WTC11 (cell line): ENCODE measurements at regions not wholly inside any gene's neighbourhood (a gene's known extent, or its start where the extent isn't known, plus 50 kb on each side); places are given as distances from the start of the nearest gene placed in this dataset.

ENCODE experiments used
- ATAC-seq: fragments of 200-7000 bp; cut with Tn5 transposase; 2 replicates; pipeline ENCODE4 v1.10.0; 2021; ENCODE audit warnings: mild to moderate bottlenecking, moderate library complexity
- CTCF ChIA-PET: fragments of 300-600 bp; sonication (Branson Sonifier 250); formaldehyde crosslinking; loops from one replicate; lab custom pipeline; 2021; ENCODE audit warnings: antibody characterized with exemption; lab: Charles Lee
- POLR2A ChIA-PET: fragments of 350-600 bp; sonication (Branson Sonifier 250); formaldehyde crosslinking; loops from one replicate; lab custom pipeline; 2021; ENCODE audit warnings: antibody characterized with exemption; lab: Charles Lee
- DNase-seq: peaks from one replicate; pipeline ENCODE4 v3.0.0; 2021; ENCODE audit warnings: low spot score
- H3K27ac Mint-ChIP-seq: 2 replicates; pipeline ENCODE4 v1.8.0; 2021; ENCODE audit warnings: mixed read lengths
- H3K27me3 Mint-ChIP-seq: 2 replicates; pipeline ENCODE4 v1.8.0; 2021; ENCODE audit warnings: low read depth, mild to moderate bottlenecking, moderate library complexity, mixed read lengths
- H3K36me3 Mint-ChIP-seq: 2 replicates; pipeline ENCODE4 v1.8.0; 2021; ENCODE audit warnings: mixed read lengths
- H3K4me1 Mint-ChIP-seq: 2 replicates; pipeline ENCODE4 v1.8.0; 2022; ENCODE audit warnings: mixed read lengths
- H3K4me3 Mint-ChIP-seq: 2 replicates; pipeline ENCODE4 v1.8.0; 2021; ENCODE audit warnings: mild to moderate bottlenecking, moderate library complexity, mixed read lengths
- H3K9me3 Mint-ChIP-seq: 2 replicates; pipeline ENCODE4 v1.8.0; 2021; ENCODE audit warnings: mixed read lengths
- ETV6 ChIP-seq: sonication (generic); formaldehyde crosslinking; IDR thresholded peaks from 2 replicates; pipeline ENCODE4 v1.8.1; 2022; ENCODE audit warnings: mild to moderate bottlenecking, missing genetic modification reagents
- JUN ChIP-seq: sonication (generic); formaldehyde crosslinking; IDR thresholded peaks from 2 replicates; pipeline ENCODE4 v1.8.0; 2023; ENCODE audit warnings: mild to moderate bottlenecking, missing genetic modification reagents
- KAT7 ChIP-seq: sonication (generic); formaldehyde crosslinking; IDR thresholded peaks from 2 replicates; pipeline ENCODE4 v1.8.1; 2023; ENCODE audit warnings: missing genetic modification reagents, mild to moderate bottlenecking, borderline replicate concordance
- NFE2L1 ChIP-seq: sonication (generic); formaldehyde crosslinking; IDR thresholded peaks from 2 replicates; pipeline ENCODE4 v1.8.1; 2023; ENCODE audit warnings: missing genetic modification reagents
- NR1H2 ChIP-seq: sonication (generic); formaldehyde crosslinking; IDR thresholded peaks from 2 replicates; pipeline ENCODE4 v1.9.0; 2021; ENCODE audit warnings: mild to moderate bottlenecking, moderate library complexity, missing genetic modification reagents
- NR2C2 ChIP-seq: sonication (generic); formaldehyde crosslinking; IDR thresholded peaks from 2 replicates; pipeline ENCODE4 v1.8.0; 2022; ENCODE audit warnings: mild to moderate bottlenecking, missing genetic modification reagents
- PREB ChIP-seq: sonication (generic); formaldehyde crosslinking; IDR thresholded peaks from 2 replicates; pipeline ENCODE4 v1.8.1; 2022; ENCODE audit warnings: mild to moderate bottlenecking, missing genetic modification reagents, moderate library complexity, borderline replicate concordance
- PRRX2 ChIP-seq: fragments of 250-450 bp; sonication (Bioruptor Pico); IDR thresholded peaks from 2 replicates; pipeline ENCODE4 v1.8.0; 2021; ENCODE audit warnings: mild to moderate bottlenecking
- RELA ChIP-seq: sonication (generic); formaldehyde crosslinking; IDR thresholded peaks from 2 replicates; pipeline ENCODE4 v1.8.1; 2022; ENCODE audit warnings: missing genetic modification reagents, mild to moderate bottlenecking, borderline replicate concordance
- ZNF281 ChIP-seq: sonication (generic); formaldehyde crosslinking; IDR thresholded peaks from 2 replicates; pipeline ENCODE4 v1.8.0; 2023; ENCODE audit warnings: mild to moderate bottlenecking, missing genetic modification reagents
- TF ChIP-seq, protein P1 (sequence below): sonication (generic); formaldehyde crosslinking; IDR thresholded peaks from 2 replicates; pipeline ENCODE4 v1.8.1; 2022; ENCODE audit warnings: missing genetic modification reagents, borderline replicate concordance
- TF ChIP-seq, protein P2 (sequence below): sonication (generic); formaldehyde crosslinking; IDR thresholded peaks from 2 replicates; pipeline ENCODE4 v1.8.1; 2023; ENCODE audit warnings: mild to moderate bottlenecking, missing genetic modification reagents
- TF ChIP-seq, protein P3 (sequence below): sonication (generic); formaldehyde crosslinking; IDR thresholded peaks from 2 replicates; pipeline ENCODE4 v1.8.0; 2022; ENCODE audit warnings: missing genetic modification reagents

- Mint-ChIP-seq H3K9me3 (peaks cover 9% of the 10 kb centered on the region), H3K4me3 (no peak overlapping the region), H3K27ac (no peak overlapping the region), H3K36me3 (no peaks in the 10 kb centered on the region), H3K27me3 (no peaks in the 10 kb centered on the region), H3K4me1 (no peaks in the 10 kb centered on the region; the same call in 1 of the 2 replicates)
- DNase-seq (no peak), ATAC-seq (no peak)
- ChIA-PET POLR2A (no interaction called here), CTCF (no interaction called here)
- TF ChIP-seq NR1H2 (CRISPR knock-in tag) (no peak), ETV6 (CRISPR knock-in tag) (no peak), ZNF281 (CRISPR knock-in tag) (no peak), JUN (CRISPR knock-in tag) (no peak), PREB (CRISPR knock-in tag) (no peak), RELA (CRISPR knock-in tag) (no peak), KAT7 (no peak), NFE2L1 (CRISPR knock-in tag) (no peak), NR2C2 (CRISPR knock-in tag) (no peak), PRRX2 (no peak)
- TF ChIP-seq, protein P1, sequence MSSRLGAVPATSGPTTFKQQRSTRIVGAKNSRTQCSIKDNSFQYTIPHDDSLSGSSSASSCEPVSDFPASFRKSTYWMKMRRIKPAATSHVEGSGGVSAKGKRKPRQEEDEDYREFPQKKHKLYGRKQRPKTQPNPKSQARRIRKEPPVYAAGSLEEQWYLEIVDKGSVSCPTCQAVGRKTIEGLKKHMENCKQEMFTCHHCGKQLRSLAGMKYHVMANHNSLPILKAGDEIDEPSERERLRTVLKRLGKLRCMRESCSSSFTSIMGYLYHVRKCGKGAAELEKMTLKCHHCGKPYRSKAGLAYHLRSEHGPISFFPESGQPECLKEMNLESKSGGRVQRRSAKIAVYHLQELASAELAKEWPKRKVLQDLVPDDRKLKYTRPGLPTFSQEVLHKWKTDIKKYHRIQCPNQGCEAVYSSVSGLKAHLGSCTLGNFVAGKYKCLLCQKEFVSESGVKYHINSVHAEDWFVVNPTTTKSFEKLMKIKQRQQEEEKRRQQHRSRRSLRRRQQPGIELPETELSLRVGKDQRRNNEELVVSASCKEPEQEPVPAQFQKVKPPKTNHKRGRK (CRISPR knock-in tag), result no peak
- TF ChIP-seq, protein P2, sequence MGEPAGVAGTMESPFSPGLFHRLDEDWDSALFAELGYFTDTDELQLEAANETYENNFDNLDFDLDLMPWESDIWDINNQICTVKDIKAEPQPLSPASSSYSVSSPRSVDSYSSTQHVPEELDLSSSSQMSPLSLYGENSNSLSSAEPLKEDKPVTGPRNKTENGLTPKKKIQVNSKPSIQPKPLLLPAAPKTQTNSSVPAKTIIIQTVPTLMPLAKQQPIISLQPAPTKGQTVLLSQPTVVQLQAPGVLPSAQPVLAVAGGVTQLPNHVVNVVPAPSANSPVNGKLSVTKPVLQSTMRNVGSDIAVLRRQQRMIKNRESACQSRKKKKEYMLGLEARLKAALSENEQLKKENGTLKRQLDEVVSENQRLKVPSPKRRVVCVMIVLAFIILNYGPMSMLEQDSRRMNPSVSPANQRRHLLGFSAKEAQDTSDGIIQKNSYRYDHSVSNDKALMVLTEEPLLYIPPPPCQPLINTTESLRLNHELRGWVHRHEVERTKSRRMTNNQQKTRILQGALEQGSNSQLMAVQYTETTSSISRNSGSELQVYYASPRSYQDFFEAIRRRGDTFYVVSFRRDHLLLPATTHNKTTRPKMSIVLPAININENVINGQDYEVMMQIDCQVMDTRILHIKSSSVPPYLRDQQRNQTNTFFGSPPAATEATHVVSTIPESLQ (CRISPR knock-in tag), result no peak
- TF ChIP-seq, protein P3, sequence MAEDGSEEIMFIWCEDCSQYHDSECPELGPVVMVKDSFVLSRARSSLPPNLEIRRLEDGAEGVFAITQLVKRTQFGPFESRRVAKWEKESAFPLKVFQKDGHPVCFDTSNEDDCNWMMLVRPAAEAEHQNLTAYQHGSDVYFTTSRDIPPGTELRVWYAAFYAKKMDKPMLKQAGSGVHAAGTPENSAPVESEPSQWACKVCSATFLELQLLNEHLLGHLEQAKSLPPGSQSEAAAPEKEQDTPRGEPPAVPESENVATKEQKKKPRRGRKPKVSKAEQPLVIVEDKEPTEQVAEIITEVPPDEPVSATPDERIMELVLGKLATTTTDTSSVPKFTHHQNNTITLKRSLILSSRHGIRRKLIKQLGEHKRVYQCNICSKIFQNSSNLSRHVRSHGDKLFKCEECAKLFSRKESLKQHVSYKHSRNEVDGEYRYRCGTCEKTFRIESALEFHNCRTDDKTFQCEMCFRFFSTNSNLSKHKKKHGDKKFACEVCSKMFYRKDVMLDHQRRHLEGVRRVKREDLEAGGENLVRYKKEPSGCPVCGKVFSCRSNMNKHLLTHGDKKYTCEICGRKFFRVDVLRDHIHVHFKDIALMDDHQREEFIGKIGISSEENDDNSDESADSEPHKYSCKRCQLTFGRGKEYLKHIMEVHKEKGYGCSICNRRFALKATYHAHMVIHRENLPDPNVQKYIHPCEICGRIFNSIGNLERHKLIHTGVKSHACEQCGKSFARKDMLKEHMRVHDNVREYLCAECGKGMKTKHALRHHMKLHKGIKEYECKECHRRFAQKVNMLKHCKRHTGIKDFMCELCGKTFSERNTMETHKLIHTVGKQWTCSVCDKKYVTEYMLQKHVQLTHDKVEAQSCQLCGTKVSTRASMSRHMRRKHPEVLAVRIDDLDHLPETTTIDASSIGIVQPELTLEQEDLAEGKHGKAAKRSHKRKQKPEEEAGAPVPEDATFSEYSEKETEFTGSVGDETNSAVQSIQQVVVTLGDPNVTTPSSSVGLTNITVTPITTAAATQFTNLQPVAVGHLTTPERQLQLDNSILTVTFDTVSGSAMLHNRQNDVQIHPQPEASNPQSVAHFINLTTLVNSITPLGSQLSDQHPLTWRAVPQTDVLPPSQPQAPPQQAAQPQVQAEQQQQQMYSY (CRISPR knock-in tag), result no peak
Observed at GRCh38 chr14:101125719-101126651, 222.5 kb upstream of the RTL1 start.
